ENCODE measurements at regions not wholly inside any gene's neighbourhood (a gene's known extent, or its start where the extent isn't known, plus 50 kb on each side); places are given as distances from the start of the nearest gene placed in this dataset.

DNA sequence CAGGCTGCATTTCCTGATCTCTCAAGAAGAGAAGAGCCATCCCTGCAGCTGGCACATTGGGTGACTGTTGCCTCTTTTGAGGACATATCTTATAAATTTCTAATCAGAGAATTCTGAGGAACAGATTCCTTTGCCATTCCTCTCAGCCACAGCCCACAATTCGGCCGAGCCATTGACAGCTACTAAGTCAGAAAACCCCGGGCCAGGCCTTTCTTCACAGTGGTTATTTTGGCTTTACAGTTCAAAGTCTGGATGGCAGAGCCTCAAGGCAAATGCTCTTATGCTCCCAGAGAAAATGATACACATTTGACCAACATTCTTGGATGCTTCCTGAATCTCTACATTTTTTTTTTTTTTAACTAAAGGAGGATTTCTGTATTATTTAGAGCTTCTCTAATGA is 138.4 kb upstream of the FRMD6 start:
- no peak for DNase-seq (ENCODE audit: low read depth)
- no peak overlapping the region for H3K4me3 ChIP-seq (ENCODE audit: low read length)
- no peak for TF ChIP-seq CTCF (IDR thresholded peaks at IDR 0.05; ENCODE audit: insufficient read depth, low read depth, low read length, missing control alignments)

DNA sequence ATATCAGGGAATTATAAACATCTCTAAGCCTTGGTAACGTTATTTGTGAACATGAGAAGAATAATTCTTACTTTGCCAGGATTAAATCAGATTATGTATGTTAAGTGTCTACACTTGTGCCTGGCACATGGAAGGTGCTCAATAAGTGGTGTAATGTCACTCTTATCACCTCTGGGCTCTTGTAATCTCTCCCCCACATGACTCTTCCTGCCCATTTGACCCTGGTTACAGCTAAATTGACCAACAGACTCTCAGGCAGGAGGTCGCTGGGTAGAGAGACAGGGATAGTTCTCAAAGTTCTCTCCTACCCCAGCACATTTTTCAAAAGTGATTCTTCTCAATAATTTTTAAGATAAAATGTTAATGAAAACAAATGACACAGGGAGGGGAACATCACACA is 137.8 kb upstream of the FRMD6 start:
- no peak for TF ChIP-seq CTCF (IDR thresholded peaks at IDR 0.05; ENCODE audit: insufficient read depth, low read depth, low read length, missing control alignments)
- no peak overlapping the region for H3K4me3 ChIP-seq (ENCODE audit: low read length)
- DNase-seq (ENCODE audit: low read depth) = no peak

DNA sequence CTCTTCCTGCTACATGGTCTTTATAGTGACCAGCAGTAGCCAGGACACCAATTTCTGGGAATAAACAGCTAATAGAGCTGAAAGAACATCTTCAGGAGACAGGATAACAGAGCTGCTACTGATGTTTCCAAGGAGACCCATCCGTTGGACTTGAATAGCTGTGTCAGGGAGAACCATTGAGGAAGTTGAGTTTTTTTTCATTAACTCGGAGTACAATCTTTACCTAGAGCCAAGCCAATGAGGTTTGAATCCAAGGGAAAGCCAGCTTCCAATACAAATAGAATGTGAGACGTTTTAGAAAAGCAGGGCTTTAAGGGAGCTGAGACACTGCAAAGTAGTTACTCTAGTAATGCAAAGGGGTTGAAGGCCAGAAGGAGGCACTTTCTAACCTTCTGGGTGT is 136.1 kb upstream of the FRMD6 start:
- no peak for TF ChIP-seq CTCF (IDR thresholded peaks at IDR 0.05; ENCODE audit: insufficient read depth, low read depth, low read length, missing control alignments)

GRCh38 chr14:51516706-51517395 is 134.9 kb upstream of the FRMD6 start:
- DNase-seq (ENCODE audit: low read depth) = no peak
- no peak for TF ChIP-seq CTCF (IDR thresholded peaks at IDR 0.05; ENCODE audit: insufficient read depth, low read depth, low read length, missing control alignments)
- H3K4me3 ChIP-seq (ENCODE audit: low read length) = no peak overlapping the region

More for the DNA sequence above, 136.1 kb upstream of the FRMD6 start:
- DNase-seq (ENCODE audit: low read depth) = no peak
- no peak overlapping the region for H3K4me3 ChIP-seq (ENCODE audit: low read length)

GRCh38 chr14:51518280-51518679 is 133.4 kb upstream of the FRMD6 start:
- no peak for DNase-seq (ENCODE audit: low read depth)
- TF ChIP-seq CTCF (IDR thresholded peaks at IDR 0.05; ENCODE audit: insufficient read depth, low read depth, low read length, missing control alignments) = no peak
- H3K4me3 ChIP-seq (ENCODE audit: low read length) = no peak overlapping the region

- no peak for TF ChIP-seq CTCF (IDR thresholded peaks at IDR 0.05; ENCODE audit: insufficient read depth, low read depth, low read length, missing control alignments)
- DNase-seq (ENCODE audit: low read depth) = no peak
- no peak overlapping the region for H3K4me3 ChIP-seq (ENCODE audit: low read length)
Observed at GRCh38 chr14:51518711-51519110, 133.0 kb upstream of the FRMD6 start.

DNA sequence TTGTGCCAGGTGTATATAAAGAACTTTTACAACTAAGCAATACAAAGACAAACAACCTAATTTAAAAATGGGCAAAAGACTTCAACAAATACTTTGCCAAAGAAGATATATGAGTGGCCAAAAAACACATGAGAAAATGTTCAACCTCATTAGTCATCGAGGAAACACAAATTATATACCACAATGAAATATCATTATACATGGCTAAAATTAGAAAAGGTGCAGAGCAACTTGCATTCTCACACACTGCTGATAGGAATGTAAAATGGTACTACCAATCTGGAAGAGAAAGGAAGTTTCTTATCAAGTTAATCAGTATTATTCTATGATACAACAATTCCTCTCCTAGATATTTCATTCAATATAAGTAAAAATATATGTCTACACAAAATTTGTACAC is 131.6 kb upstream of the FRMD6 start:
- TF ChIP-seq CTCF (IDR thresholded peaks at IDR 0.05; ENCODE audit: insufficient read depth, low read depth, low read length, missing control alignments) = no peak
- peak; percentile 41 for DNase-seq (ENCODE audit: low read depth)
- H3K4me3 ChIP-seq (ENCODE audit: low read length) = no peak overlapping the region

Data from epithelial cell of esophagus (primary cell).